Skeletal muscle satellite cell (primary cell): ENCODE measurements at regions not wholly inside any gene's neighbourhood (a gene's known extent, or its start where the extent isn't known, plus 50 kb on each side); places are given as distances from the start of the nearest gene placed in this dataset.

Experiments used
- H3K27me3 ChIP-seq: 2 replicates; pipeline ENCODE4 v1.7.0; 2013; ENCODE audit warnings: low read length; ENCODE audit not compliant: control insufficient read depth, insufficient read depth
- H3K36me3 ChIP-seq: 2 replicates; pipeline ENCODE4 v1.7.0; 2013; ENCODE audit warnings: mild to moderate bottlenecking, control low read depth, low read length; ENCODE audit not compliant: insufficient read depth
- H3K4me1 ChIP-seq: 2 replicates; pipeline ENCODE4 v1.7.0; 2013; ENCODE audit warnings: low read length; ENCODE audit not compliant: control insufficient read depth, insufficient read depth
- H3K4me2 ChIP-seq: 2 replicates; pipeline ENCODE4 v1.7.0; 2013; ENCODE audit warnings: mild to moderate bottlenecking, low read length
- H3K4me3 ChIP-seq: 2 replicates; pipeline ENCODE4 v1.7.0; 2013; ENCODE audit warnings: low read length
- H3K9ac ChIP-seq: 2 replicates; pipeline ENCODE4 v1.7.0; 2013; ENCODE audit warnings: mild to moderate bottlenecking, low read depth, low read length, moderate library complexity
- H3K9me3 ChIP-seq: replicated peaks from 2 replicates; pipeline ENCODE4 v1.7.0; 2013; ENCODE audit warnings: mild to moderate bottlenecking, control low read depth, low read length

DNA sequence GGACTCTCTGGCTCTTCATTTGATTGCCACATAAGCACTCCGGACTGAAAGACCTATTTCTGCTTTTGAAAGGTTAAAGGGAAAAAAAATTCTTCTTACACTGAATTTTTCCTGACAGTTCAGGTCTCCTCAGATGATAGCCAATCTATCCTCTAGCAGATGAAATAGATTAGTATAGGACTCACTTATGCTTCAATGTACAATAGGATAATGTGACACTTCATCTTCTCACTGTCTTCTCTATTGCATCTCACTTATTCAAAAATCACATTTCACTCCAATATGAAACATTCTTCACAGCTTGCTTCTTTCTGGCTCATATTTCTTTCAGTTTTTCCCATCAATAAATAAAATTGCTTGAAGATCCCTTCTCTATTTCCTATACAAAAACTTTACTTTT, 860.9 kb upstream of the SLITRK6 start:
- H3K36me3 ChIP-seq = no peaks in the 10 kb centered on the region
- H3K4me3 ChIP-seq = no peak overlapping the region
- no peak overlapping the region for H3K9ac ChIP-seq
- no peak overlapping the region for H3K4me2 ChIP-seq
- H3K9me3 ChIP-seq = peaks cover 18% of the 10 kb centered on the region
- H3K27me3 ChIP-seq = no peaks in the 10 kb centered on the region
- no peaks in the 10 kb centered on the region for H3K4me1 ChIP-seq

DNA sequence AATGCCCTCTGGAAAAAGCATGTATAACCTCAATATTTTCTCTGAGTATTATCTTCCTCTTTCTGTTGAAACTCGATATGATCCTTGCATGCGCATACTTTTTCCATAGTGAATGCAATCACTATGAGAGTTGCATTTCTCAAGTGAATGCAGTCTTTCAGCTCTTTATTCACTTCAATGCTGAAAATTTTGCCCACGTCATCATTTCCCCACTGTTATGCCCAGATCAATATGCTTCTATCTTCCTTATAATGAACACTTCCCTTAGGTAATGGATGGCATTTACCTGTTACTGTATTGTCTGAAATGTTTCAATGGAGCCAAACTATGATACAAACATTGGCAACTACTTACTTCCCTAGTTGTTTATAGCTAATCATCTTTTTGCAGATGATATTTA, 866.6 kb upstream of the SLITRK6 start:
- H3K4me1 ChIP-seq = no peaks in the 10 kb centered on the region
- H3K9ac ChIP-seq = no peak overlapping the region
- peaks cover 13% of the 10 kb centered on the region for H3K9me3 ChIP-seq
- no peaks in the 10 kb centered on the region for H3K27me3 ChIP-seq
- no peaks in the 10 kb centered on the region for H3K36me3 ChIP-seq
- H3K4me2 ChIP-seq = no peak overlapping the region
- no peak overlapping the region for H3K4me3 ChIP-seq

DNA sequence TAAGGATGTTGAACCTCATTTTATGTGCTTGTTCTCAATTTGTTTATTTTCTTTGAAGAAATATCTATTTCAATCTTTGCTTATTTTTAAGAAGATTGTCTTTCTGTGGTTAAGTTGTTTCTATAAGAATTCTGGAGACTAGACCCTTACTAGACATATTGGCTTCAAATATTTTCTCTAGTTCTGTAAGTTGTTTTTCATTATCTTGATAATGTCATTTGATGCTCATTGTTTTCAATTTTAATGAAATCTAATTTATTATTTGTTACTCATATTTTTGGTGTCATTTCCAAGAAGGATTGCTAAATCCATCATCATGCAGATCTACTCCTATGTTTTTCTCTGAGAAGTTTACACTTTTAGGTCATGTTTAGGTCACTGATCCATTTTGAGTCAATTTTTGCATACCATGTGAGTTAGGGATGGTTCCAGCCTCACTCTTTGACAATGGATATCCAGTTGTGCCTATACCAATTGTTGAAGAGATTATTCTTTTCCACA, 874.8 kb upstream of the SLITRK6 start:
- Histone ChIP-seq H3K4me1 (no peaks in the 10 kb centered on the region), H3K27me3 (no peaks in the 10 kb centered on the region), H3K9ac (no peak overlapping the region), H3K9me3 (peaks cover 4% of the 10 kb centered on the region), H3K4me3 (no peak overlapping the region), H3K36me3 (no peaks in the 10 kb centered on the region), H3K4me2 (no peak overlapping the region)

DNA sequence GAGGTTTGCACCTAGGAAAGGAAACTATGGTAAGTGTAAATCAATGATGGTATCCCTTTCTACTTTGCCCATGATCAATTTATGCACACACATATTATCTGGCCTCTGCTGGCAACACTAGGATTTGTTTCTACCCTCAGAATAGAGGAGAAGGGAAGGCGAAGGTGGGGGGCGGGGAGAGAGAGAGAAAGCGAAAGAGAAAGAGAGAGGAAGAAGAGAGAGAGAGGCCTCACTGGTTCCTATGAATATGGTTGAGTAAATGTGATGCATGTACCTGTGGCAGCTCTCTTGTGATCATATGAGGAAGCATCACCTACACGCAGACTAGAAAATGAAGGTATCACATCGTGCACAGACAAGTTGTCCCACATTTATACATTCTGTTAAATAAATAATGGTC, 882.0 kb upstream of the SLITRK6 start:
- no peaks in the 10 kb centered on the region for H3K36me3 ChIP-seq
- H3K27me3 ChIP-seq = no peaks in the 10 kb centered on the region
- no peaks in the 10 kb centered on the region for H3K4me1 ChIP-seq
- H3K4me2 ChIP-seq = no peak overlapping the region
- H3K9ac ChIP-seq = no peak overlapping the region
- H3K9me3 ChIP-seq = no peaks in the 10 kb centered on the region
- no peak overlapping the region for H3K4me3 ChIP-seq

DNA sequence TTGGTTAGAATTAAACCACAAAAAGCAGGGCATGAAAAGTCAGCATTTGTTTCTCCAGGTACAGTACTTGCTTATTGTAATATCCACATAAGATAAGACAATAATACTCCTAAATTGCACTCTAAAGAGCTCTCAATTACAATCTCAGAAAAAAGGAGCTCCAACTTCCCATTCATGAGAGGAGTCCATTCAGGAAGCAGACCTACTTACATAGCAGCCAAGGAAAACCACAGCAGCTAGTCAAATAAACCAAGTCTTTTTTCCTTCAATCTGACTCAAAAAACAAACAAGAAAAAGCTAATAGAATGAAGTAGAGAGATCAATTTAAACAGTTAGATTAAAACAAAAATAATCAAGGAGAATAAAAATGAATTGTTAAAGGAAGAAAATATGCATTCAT, 885.2 kb upstream of the SLITRK6 start:
- no peaks in the 10 kb centered on the region for H3K4me1 ChIP-seq
- no peaks in the 10 kb centered on the region for H3K9me3 ChIP-seq
- H3K27me3 ChIP-seq = no peaks in the 10 kb centered on the region
- H3K4me3 ChIP-seq = no peak overlapping the region
- H3K9ac ChIP-seq = no peak overlapping the region
- H3K36me3 ChIP-seq = no peaks in the 10 kb centered on the region
- no peak overlapping the region for H3K4me2 ChIP-seq

DNA sequence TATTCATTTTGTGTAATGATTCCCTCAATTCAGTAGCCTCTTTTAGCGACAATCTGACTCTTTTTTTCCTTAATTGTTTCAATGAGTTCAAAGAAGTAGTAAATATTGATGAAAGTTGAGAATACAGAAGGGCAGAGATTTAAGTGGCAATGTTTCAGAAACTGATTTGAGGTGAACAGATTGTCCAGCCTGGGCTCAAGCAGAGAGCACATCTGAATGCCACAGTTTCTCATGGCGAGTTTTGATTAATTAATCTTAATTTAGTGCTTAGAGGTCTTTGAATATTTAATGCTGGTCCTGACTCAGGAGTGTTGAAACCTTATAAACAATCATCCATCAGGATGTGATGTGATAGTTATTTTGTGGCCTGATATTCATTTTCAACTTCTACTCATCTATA, 890.7 kb upstream of the SLITRK6 start:
- H3K9ac ChIP-seq = no peak overlapping the region
- no peak overlapping the region for H3K4me2 ChIP-seq
- no peaks in the 10 kb centered on the region for H3K4me1 ChIP-seq
- H3K9me3 ChIP-seq = no peaks in the 10 kb centered on the region
- no peaks in the 10 kb centered on the region for H3K36me3 ChIP-seq
- no peak overlapping the region for H3K4me3 ChIP-seq
- no peaks in the 10 kb centered on the region for H3K27me3 ChIP-seq

DNA sequence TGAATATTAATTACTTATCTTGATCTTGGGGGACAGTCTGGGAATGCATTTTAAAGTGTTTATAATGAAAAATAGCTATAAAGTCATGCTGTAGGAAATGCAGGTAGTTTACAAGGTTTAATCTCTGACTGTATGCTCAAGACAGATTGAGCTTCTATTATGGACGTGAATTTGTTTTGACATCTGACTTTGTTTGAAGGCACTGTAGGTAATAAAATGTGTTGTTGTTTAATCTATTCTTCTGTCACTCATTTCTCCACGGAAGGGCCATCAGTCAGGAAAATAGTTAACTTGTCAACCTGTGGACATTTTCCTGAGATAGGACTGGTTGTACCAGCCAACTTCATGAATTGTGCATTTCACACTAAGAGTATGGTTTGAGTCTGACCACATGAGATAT, 893.1 kb upstream of the SLITRK6 start:
- Histone ChIP-seq H3K9ac (no peak overlapping the region), H3K9me3 (peaks cover 2% of the 10 kb centered on the region), H3K27me3 (no peaks in the 10 kb centered on the region), H3K36me3 (no peaks in the 10 kb centered on the region), H3K4me1 (no peaks in the 10 kb centered on the region), H3K4me3 (no peak overlapping the region), H3K4me2 (no peak overlapping the region)

DNA sequence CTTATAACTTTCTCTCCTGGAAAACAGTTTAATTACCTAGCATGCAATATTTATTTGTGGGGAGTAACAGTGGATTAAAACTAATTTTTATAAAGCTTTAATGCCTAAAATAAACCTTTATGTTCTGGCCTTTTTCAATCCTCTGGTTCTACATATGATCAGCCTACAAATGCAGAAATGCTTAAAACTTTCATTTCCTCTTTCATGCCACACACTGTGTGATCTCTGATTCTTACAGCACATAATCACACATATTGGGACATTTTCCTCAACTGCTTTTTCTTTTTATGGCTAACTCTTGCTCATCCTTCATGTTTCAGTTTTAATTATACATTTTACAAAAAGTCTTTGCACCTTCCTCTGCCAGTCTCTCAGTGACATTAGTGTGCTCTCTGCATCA, 910.8 kb upstream of the SLITRK6 start:
- no peak overlapping the region for H3K4me3 ChIP-seq
- H3K9ac ChIP-seq = no peak overlapping the region
- H3K27me3 ChIP-seq = no peaks in the 10 kb centered on the region
- no peaks in the 10 kb centered on the region for H3K9me3 ChIP-seq
- no peaks in the 10 kb centered on the region for H3K36me3 ChIP-seq
- no peak overlapping the region for H3K4me2 ChIP-seq
- H3K4me1 ChIP-seq = no peaks in the 10 kb centered on the region

DNA sequence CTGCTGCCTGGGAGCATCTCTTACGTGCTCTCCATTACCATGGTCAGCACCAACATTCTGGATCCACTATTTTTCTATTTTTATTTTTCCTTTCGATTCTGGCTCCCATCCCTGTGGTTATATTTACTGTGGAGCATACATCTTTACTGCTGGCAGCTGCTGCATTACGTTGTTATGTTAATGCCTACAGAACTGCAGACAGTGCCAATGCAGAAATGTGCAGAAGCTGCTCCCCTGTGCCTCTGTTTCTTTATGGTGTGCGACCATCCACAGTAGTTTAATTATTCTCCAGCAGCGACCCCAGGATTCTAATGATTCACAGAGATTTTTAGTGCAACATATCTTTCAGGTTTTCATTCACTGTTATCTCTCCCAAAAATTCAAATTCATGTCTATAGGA, 911.7 kb upstream of the SLITRK6 start:
- no peaks in the 10 kb centered on the region for H3K4me1 ChIP-seq
- H3K4me3 ChIP-seq = no peak overlapping the region
- H3K27me3 ChIP-seq = no peaks in the 10 kb centered on the region
- peaks cover 4% of the 10 kb centered on the region for H3K9me3 ChIP-seq
- no peak overlapping the region for H3K9ac ChIP-seq
- H3K36me3 ChIP-seq = no peaks in the 10 kb centered on the region
- no peak overlapping the region for H3K4me2 ChIP-seq

DNA sequence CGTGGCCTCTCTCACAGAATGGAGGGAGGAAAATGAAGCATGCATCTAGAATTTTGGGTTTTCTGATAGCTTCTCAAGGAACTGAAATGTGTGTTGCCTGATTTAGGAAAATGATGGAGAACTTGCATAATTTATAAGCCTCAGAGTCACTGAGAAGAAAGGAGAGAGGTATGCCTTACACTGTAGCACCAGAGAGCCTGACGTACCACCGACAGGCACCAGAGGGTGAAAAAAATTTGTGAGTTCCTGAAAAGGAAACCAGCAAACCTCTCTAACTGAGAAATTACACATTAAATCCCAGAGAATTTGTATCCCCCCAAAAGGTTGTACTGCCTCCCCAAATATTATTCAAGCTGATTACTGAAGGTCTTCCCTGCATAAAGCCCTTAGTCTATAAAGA, 915.3 kb upstream of the SLITRK6 start:
- H3K4me3 ChIP-seq = no peak overlapping the region
- H3K4me1 ChIP-seq = no peaks in the 10 kb centered on the region
- peaks cover 4% of the 10 kb centered on the region for H3K9me3 ChIP-seq
- no peaks in the 10 kb centered on the region for H3K36me3 ChIP-seq
- no peak overlapping the region for H3K9ac ChIP-seq
- no peaks in the 10 kb centered on the region for H3K27me3 ChIP-seq
- no peak overlapping the region for H3K4me2 ChIP-seq

DNA sequence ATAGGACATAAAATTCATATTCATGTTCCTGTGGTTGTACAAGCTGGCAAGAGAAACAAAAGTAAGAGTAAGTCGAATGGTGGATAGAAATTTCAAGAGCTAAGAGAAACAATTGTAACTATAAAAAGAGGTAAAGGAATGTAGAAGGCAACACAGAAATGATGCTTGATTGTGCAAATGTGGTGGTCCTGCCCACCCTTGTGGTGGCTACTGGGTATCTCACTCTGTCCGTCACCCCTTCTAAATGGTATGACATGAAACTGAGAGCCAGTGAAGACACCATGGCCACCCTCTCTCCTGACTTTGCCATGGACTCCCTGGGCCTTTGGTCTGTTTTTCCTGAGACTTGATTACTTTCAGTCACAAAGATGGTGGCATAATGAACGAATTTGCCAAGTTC, 925.9 kb upstream of the SLITRK6 start:
- no peak overlapping the region for H3K4me3 ChIP-seq
- no peaks in the 10 kb centered on the region for H3K27me3 ChIP-seq
- no peak overlapping the region for H3K9ac ChIP-seq
- H3K36me3 ChIP-seq = no peaks in the 10 kb centered on the region
- no peak overlapping the region for H3K4me2 ChIP-seq
- no peaks in the 10 kb centered on the region for H3K4me1 ChIP-seq
- peaks cover 7% of the 10 kb centered on the region for H3K9me3 ChIP-seq

DNA sequence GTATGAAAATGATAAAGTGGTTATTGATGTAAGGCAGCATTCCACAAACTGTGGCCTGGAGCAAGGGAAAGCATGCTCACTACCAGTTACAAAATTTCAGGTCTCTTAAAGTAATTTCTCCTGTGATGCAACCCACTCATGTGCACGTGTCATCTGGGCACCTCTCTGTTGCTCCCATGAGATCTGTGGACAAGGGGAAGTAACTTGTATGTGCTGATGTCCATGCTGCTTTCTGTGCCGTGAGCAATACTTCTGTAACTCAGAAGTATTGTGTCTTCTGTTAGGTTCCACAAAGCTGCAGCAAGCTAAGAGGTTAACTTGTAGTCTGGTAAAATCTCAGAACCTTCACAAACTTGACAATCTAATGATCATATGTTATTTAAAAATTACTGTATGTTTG, 930.0 kb upstream of the SLITRK6 start:
- Histone ChIP-seq H3K9ac (no peak overlapping the region), H3K4me1 (no peaks in the 10 kb centered on the region), H3K9me3 (peaks cover 8% of the 10 kb centered on the region), H3K27me3 (no peaks in the 10 kb centered on the region), H3K4me3 (no peak overlapping the region), H3K4me2 (no peak overlapping the region), H3K36me3 (no peaks in the 10 kb centered on the region)
